GM23338 (cell line): ENCODE measurements at regions not wholly inside any gene's neighbourhood (a gene's known extent, or its start where the extent isn't known, plus 50 kb on each side); places are given as distances from the start of the nearest gene placed in this dataset.

ENCODE experiments used
- ATAC-seq: fragments of 200-7000 bp; cut with Tn5 transposase; 3 replicates; pipeline ENCODE4 v1.9.1; 2020
- DNase-seq: peaks from one replicate; pipeline ENCODE4 v3.0.0-alpha.2; 2015; ENCODE audit warnings: low spot score
- H2AFZ ChIP-seq: fragments of 200-600 bp; sonication (generic); 2 replicates; pipeline ENCODE4 v1.8.0; 2016; ENCODE audit warnings: antibody characterized with exemption, mild to moderate bottlenecking, moderate library complexity
- H3F3A ChIP-seq: fragments of 200-600 bp; sonication (generic); replicated peaks from 2 replicates; pipeline ENCODE4 v1.8.0; 2017; ENCODE audit warnings: antibody characterized with exemption, mixed run types, low read depth
- H3K27ac ChIP-seq: fragments of 200-600 bp; sonication (generic); 2 replicates; pipeline ENCODE4 v1.6.1; 2016; ENCODE audit warnings: low read depth
- H3K27me3 ChIP-seq: fragments of 200-600 bp; sonication (generic); 2 replicates; pipeline ENCODE4 v1.8.0; 2016; ENCODE audit warnings: mild to moderate bottlenecking, mixed run types, moderate library complexity; ENCODE audit not compliant: insufficient read depth
- H3K36me3 ChIP-seq: fragments of 200-600 bp; sonication (generic); 2 replicates; pipeline ENCODE4 v1.8.0; 2016; ENCODE audit warnings: mild to moderate bottlenecking; ENCODE audit not compliant: insufficient read depth
- H3K4me1 ChIP-seq: fragments of 200-600 bp; sonication (generic); 2 replicates; pipeline ENCODE4 v1.8.0; 2016; ENCODE audit warnings: mild to moderate bottlenecking, moderate library complexity; ENCODE audit not compliant: insufficient read depth
- H3K4me2 ChIP-seq: fragments of 200-600 bp; sonication (generic); 2 replicates; pipeline ENCODE4 v1.7.1; 2017; ENCODE audit warnings: mixed run types
- H3K4me3 ChIP-seq: fragments of 200-600 bp; sonication (generic); 2 replicates; pipeline ENCODE4 v1.6.1; 2016; ENCODE audit warnings: mixed run types
- H3K79me2 ChIP-seq: fragments of 200-600 bp; sonication (generic); replicated peaks from 2 replicates; pipeline ENCODE4 v1.8.0; 2017; ENCODE audit warnings: mild to moderate bottlenecking; ENCODE audit not compliant: insufficient read depth
- H3K9me2 ChIP-seq: fragments of 200-600 bp; sonication (generic); 2 replicates; pipeline ENCODE4 v1.8.0; 2017; ENCODE audit not compliant: insufficient read depth
- H4K20me1 ChIP-seq: fragments of 200-600 bp; sonication (generic); replicated peaks from 2 replicates; pipeline ENCODE4 v1.8.0; 2017; ENCODE audit warnings: mild to moderate bottlenecking; ENCODE audit not compliant: insufficient read depth
- H3K27ac Mint-ChIP-seq: 2 replicates; pipeline ENCODE4 v1.8.0; 2020; ENCODE audit warnings: inconsistent platforms, mild to moderate bottlenecking, moderate library complexity, mixed read lengths
- H3K27me3 Mint-ChIP-seq: 3 replicates; pipeline ENCODE4 v1.8.0; 2022; ENCODE audit warnings: low read depth, mild to moderate bottlenecking, moderate library complexity, mixed read lengths, inconsistent platforms; ENCODE audit not compliant: insufficient read depth, poor library complexity
- H3K36me3 Mint-ChIP-seq: 3 replicates; pipeline ENCODE4 v1.8.0; 2021; ENCODE audit warnings: low read depth, mild to moderate bottlenecking, inconsistent platforms, moderate library complexity, mixed read lengths
- H3K4me1 Mint-ChIP-seq: 3 replicates; pipeline ENCODE4 v1.8.0; 2020; ENCODE audit warnings: mild to moderate bottlenecking, inconsistent platforms, mixed read lengths
- H3K4me3 Mint-ChIP-seq: 3 replicates; pipeline ENCODE4 v1.8.0; 2021; ENCODE audit warnings: moderate library complexity, mild to moderate bottlenecking, inconsistent platforms, mixed read lengths
- H3K9me3 Mint-ChIP-seq: 3 replicates; pipeline ENCODE4 v1.8.0; 2020; ENCODE audit warnings: moderate library complexity, mild to moderate bottlenecking, inconsistent platforms, mixed read lengths
- CREB1 ChIP-seq: fragments of 250-450 bp; sonication (Bioruptor Pico); IDR thresholded peaks from 2 replicates; pipeline ENCODE4 v1.5.0; 2020; ENCODE audit warnings: low read depth, mild to moderate bottlenecking, moderate library complexity
- CTCF ChIP-seq, 2 experiments: fragments of 200-600 bp in 1 of 2; sonication (generic) in 1 of 2; conservative IDR thresholded peaks; 2 replicates each; pipeline versions ENCODE4 v1.5.1 to v1.6.1; 2016 to 2017; ENCODE audit warnings: antibody characterized with exemption in 2 of 2, low read depth in 2 of 2, mild to moderate bottlenecking in 2 of 2, moderate library complexity in 1 of 2
- EZH2 ChIP-seq: fragments of 200-600 bp; sonication (generic); IDR thresholded peaks from one replicate; pipeline ENCODE4 v1.8.0; 2017; ENCODE audit warnings: antibody characterized with exemption, mild to moderate bottlenecking, low read depth; ENCODE audit not compliant: unreplicated experiment
- EZH2phosphoT487 ChIP-seq: fragments of 200-600 bp; sonication (generic); IDR thresholded peaks from one replicate; pipeline ENCODE4 v1.8.1; 2018; ENCODE audit warnings: antibody characterized with exemption; ENCODE audit not compliant: unreplicated experiment
- JUNB ChIP-seq: IDR thresholded peaks from one replicate; pipeline ENCODE4 v1.6.1; 2016; ENCODE audit warnings: antibody characterized with exemption; ENCODE audit not compliant: unreplicated experiment
- NANOG ChIP-seq: IDR thresholded peaks from 2 replicates; pipeline ENCODE4 v1.6.1; 2016; ENCODE audit warnings: antibody characterized with exemption, borderline replicate concordance
- STAT1 ChIP-seq: IDR thresholded peaks from one replicate; pipeline ENCODE4 v1.6.1; 2016; ENCODE audit warnings: antibody characterized with exemption; ENCODE audit not compliant: unreplicated experiment
- ZNF114 ChIP-seq: fragments of 250-450 bp; sonication (Bioruptor Pico); IDR thresholded peaks from 2 replicates; pipeline ENCODE4 v1.5.0; 2020; ENCODE audit warnings: mild to moderate bottlenecking, moderate library complexity
- TF ChIP-seq, protein P1 (sequence below): fragments of 250-450 bp; sonication (Bioruptor Pico); IDR thresholded peaks from 2 replicates; pipeline ENCODE4 v1.5.0; 2020; ENCODE audit warnings: mild to moderate bottlenecking, moderate library complexity

DNA sequence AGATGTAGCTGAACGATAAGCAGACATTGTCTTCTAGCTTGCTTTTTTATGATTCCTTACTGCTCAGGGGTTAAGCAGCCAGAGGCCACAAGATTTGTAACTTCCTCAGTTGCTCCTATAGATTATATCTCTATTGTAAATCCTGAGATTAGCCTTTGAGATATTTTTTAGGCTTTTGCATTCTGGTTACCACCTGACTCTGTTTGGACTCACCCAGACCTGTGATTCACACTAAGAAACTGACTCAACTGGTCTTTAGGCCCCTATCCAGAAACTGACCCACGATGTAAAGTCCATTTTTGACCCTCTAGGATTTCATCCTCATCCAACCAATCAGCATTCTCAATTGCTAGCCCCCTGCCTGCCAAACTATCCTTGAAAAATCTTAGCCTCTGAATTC is 194.4 kb downstream of the RASSF9 start (continued):
- TF ChIP-seq, protein P1, sequence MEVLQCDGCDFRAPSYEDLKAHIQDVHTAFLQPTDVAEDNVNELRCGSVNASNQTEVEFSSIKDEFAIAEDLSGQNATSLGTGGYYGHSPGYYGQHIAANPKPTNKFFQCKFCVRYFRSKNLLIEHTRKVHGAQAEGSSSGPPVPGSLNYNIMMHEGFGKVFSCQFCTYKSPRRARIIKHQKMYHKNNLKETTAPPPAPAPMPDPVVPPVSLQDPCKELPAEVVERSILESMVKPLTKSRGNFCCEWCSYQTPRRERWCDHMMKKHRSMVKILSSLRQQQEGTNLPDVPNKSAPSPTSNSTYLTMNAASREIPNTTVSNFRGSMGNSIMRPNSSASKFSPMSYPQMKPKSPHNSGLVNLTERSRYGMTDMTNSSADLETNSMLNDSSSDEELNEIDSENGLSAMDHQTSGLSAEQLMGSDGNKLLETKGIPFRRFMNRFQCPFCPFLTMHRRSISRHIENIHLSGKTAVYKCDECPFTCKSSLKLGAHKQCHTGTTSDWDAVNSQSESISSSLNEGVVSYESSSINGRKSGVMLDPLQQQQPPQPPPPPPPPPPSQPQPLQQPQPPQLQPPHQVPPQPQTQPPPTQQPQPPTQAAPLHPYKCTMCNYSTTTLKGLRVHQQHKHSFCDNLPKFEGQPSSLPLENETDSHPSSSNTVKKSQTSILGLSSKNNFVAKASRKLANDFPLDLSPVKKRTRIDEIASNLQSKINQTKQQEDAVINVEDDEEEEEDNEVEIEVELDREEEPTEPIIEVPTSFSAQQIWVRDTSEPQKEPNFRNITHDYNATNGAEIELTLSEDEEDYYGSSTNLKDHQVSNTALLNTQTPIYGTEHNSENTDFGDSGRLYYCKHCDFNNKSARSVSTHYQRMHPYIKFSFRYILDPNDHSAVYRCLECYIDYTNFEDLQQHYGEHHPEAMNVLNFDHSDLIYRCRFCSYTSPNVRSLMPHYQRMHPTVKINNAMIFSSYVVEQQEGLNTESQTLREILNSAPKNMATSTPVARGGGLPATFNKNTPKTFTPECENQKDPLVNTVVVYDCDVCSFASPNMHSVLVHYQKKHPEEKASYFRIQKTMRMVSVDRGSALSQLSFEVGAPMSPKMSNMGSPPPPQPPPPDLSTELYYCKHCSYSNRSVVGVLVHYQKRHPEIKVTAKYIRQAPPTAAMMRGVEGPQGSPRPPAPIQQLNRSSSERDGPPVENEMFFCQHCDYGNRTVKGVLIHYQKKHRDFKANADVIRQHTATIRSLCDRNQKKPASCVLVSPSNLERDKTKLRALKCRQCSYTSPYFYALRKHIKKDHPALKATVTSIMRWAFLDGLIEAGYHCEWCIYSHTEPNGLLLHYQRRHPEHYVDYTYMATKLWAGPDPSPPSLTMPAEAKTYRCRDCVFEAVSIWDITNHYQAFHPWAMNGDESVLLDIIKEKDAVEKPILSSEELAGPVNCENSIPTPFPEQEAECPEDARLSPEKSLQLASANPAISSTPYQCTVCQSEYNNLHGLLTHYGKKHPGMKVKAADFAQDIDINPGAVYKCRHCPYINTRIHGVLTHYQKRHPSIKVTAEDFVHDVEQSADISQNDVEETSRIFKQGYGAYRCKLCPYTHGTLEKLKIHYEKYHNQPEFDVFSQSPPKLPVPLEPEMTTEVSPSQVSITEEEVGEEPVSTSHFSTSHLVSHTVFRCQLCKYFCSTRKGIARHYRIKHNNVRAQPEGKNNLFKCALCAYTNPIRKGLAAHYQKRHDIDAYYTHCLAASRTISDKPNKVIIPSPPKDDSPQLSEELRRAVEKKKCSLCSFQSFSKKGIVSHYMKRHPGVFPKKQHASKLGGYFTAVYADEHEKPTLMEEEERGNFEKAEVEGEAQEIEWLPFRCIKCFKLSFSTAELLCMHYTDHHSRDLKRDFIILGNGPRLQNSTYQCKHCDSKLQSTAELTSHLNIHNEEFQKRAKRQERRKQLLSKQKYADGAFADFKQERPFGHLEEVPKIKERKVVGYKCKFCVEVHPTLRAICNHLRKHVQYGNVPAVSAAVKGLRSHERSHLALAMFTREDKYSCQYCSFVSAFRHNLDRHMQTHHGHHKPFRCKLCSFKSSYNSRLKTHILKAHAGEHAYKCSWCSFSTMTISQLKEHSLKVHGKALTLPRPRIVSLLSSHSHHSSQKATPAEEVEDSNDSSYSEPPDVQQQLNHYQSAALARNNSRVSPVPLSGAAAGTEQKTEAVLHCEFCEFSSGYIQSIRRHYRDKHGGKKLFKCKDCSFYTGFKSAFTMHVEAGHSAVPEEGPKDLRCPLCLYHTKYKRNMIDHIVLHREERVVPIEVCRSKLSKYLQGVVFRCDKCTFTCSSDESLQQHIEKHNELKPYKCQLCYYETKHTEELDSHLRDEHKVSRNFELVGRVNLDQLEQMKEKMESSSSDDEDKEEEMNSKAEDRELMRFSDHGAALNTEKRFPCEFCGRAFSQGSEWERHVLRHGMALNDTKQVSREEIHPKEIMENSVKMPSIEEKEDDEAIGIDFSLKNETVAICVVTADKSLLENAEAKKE (CRISPR knock-in tag), result no peak

- no peak overlapping the region for H3K27ac Mint-ChIP-seq
Measured at GRCh38 chr12:85642288-85642687, 193.9 kb downstream of the RASSF9 start.

GRCh38 chr12:85642808-85643207 is 193.4 kb downstream of the RASSF9 start:
- TF ChIP-seq CTCF (conservative IDR thresholded peaks at IDR 0.05; ENCODE audit: low read depth in 2 of 2), result peak; percentile 56 to 62
- no peak for TF ChIP-seq ZNF114
- no peak for TF ChIP-seq NANOG
- TF ChIP-seq EZH2phosphoT487, result no peak
- TF ChIP-seq JUNB, result no peak
- Histone ChIP-seq H3K27me3 (no peaks in the 10 kb centered on the region), H3K27ac (no peak overlapping the region), H3F3A (no peaks in the 10 kb centered on the region), H3K79me2 (no peaks in the 10 kb centered on the region), H3K4me2 (no peak overlapping the region), H2AFZ (no peak overlapping the region), H3K36me3 (no peaks in the 10 kb centered on the region), H3K4me3 (no peak overlapping the region), H3K4me1 (peaks cover 3% of the 10 kb centered on the region), H4K20me1 (no peaks in the 10 kb centered on the region), H3K9me2 (no peaks in the 10 kb centered on the region)
- no peaks in the 10 kb centered on the region for H3K36me3 Mint-ChIP-seq
- peaks cover 5% of the 10 kb centered on the region; the same call in 2 of the 3 replicates for H3K4me1 Mint-ChIP-seq
- H3K27me3 Mint-ChIP-seq, result no peaks in the 10 kb centered on the region
- DNase-seq (peak; percentile 58), ATAC-seq (peak; percentile 78)
- no peak overlapping the region for H3K4me3 Mint-ChIP-seq
- H3K27ac Mint-ChIP-seq, result no peak overlapping the region
- no peaks in the 10 kb centered on the region for H3K9me3 Mint-ChIP-seq

More at GRCh38 chr12:85642288-85642687, 193.9 kb downstream of the RASSF9 start:
- H3K79me2 ChIP-seq, result no peaks in the 10 kb centered on the region
- Mint-ChIP-seq H3K36me3 (no peaks in the 10 kb centered on the region), H3K27me3 (no peaks in the 10 kb centered on the region), H3K9me3 (no peaks in the 10 kb centered on the region), H3K4me1 (peaks cover 5% of the 10 kb centered on the region; the same call in 2 of the 3 replicates), H3K4me3 (no peak overlapping the region)
- H3K4me1 ChIP-seq, result no peaks in the 10 kb centered on the region
- no peaks in the 10 kb centered on the region for H3K27me3 ChIP-seq
- no peak overlapping the region; the same call in 1 of the 2 replicates for H2AFZ ChIP-seq
- H3K36me3 ChIP-seq, result no peaks in the 10 kb centered on the region
- H3K27ac ChIP-seq, result no peak overlapping the region
- H4K20me1 ChIP-seq, result no peaks in the 10 kb centered on the region
- no peaks in the 10 kb centered on the region for H3K9me2 ChIP-seq
- ATAC-seq (no peak), DNase-seq (no peak)
- no peak overlapping the region for H3K4me2 ChIP-seq
- H3F3A ChIP-seq, result no peaks in the 10 kb centered on the region
- TF ChIP-seq EZH2 (no peak), JUNB (no peak), STAT1 (no peak), ZNF114 (no peak), CREB1 (no peak)
- no peak overlapping the region for H3K4me3 ChIP-seq
